H9 (cell line): ENCODE measurements at regions not wholly inside any gene's neighbourhood (a gene's known extent, or its start where the extent isn't known, plus 50 kb on each side); places are given as distances from the start of the nearest gene placed in this dataset.

Experiments used
- DNase-seq: peaks from one replicate; pipeline ENCODE4 v3.0.0-alpha.2; 2017
- H2AFZ ChIP-seq: one replicate; pipeline ENCODE4 v1.6.1; 2013; ENCODE audit warnings: mild to moderate bottlenecking, low read length, control low read depth, moderate library complexity
- H2AK5ac ChIP-seq: 2 replicates; pipeline ENCODE4 v1.6.1; 2013; ENCODE audit warnings: low read length, control low read depth, mixed read lengths; ENCODE audit not compliant: insufficient read length
- H2BK120ac ChIP-seq: one replicate; pipeline ENCODE4 v1.6.1; 2013; ENCODE audit warnings: low read depth, mild to moderate bottlenecking, low read length, control low read depth, inconsistent platforms; ENCODE audit not compliant: poor library complexity, severe bottlenecking
- H2BK12ac ChIP-seq: 2 replicates; pipeline ENCODE4 v1.6.1; 2013; ENCODE audit warnings: low read length, control low read depth, mixed read lengths, low read depth; ENCODE audit not compliant: insufficient read length
- H2BK15ac ChIP-seq: 2 replicates; pipeline ENCODE4 v1.6.1; 2013; ENCODE audit warnings: low read depth, low read length, control low read depth
- H2BK20ac ChIP-seq: one replicate; pipeline ENCODE4 v1.6.1; 2013; ENCODE audit warnings: low read depth, mild to moderate bottlenecking, low read length, control low read depth, inconsistent platforms; ENCODE audit not compliant: poor library complexity, severe bottlenecking
- H2BK5ac ChIP-seq: 2 replicates; pipeline ENCODE4 v1.6.1; 2013; ENCODE audit warnings: low read length, control low read depth, mixed read lengths; ENCODE audit not compliant: insufficient read length
- H3K14ac ChIP-seq: 2 replicates; pipeline ENCODE4 v1.6.1; 2013; ENCODE audit warnings: low read length, control low read depth; ENCODE audit not compliant: insufficient read depth
- H3K18ac ChIP-seq: 2 replicates; pipeline ENCODE4 v1.6.1; 2013; ENCODE audit warnings: low read depth, mild to moderate bottlenecking, mixed read lengths, low read length, control low read depth; ENCODE audit not compliant: insufficient read length
- H3K23ac ChIP-seq: 2 replicates; pipeline ENCODE4 v1.6.1; 2013; ENCODE audit warnings: low read length, control low read depth, mixed read lengths, low read depth; ENCODE audit not compliant: insufficient read length
- H3K23me2 ChIP-seq: 2 replicates; pipeline ENCODE4 v1.6.1; 2013; ENCODE audit warnings: low read depth, mild to moderate bottlenecking, mixed read lengths, low read length, control low read depth; ENCODE audit not compliant: insufficient read length, poor library complexity, severe bottlenecking
- H3K27ac ChIP-seq: 2 replicates; pipeline ENCODE4 v1.5.1; 2013; ENCODE audit warnings: low read length, control low read depth, mixed read lengths, low read depth; ENCODE audit not compliant: insufficient read length
- H3K27me3 ChIP-seq: 2 replicates; pipeline ENCODE4 v1.6.1; 2013; ENCODE audit warnings: low read length, control low read depth, inconsistent platforms; ENCODE audit not compliant: insufficient read depth
- H3K4ac ChIP-seq: 2 replicates; pipeline ENCODE4 v1.6.1; 2013; ENCODE audit warnings: low read depth, mild to moderate bottlenecking, control low read depth, inconsistent platforms, low read length, moderate library complexity
- H3K4me1 ChIP-seq: 2 replicates; pipeline ENCODE4 v1.6.1; 2013; ENCODE audit warnings: low read length, control low read depth, inconsistent platforms; ENCODE audit not compliant: insufficient read depth
- H3K4me2 ChIP-seq: 2 replicates; pipeline ENCODE4 v1.6.1; 2013; ENCODE audit warnings: low read length, control low read depth, mixed read lengths; ENCODE audit not compliant: insufficient read length, insufficient read depth
- H3K56ac ChIP-seq: 2 replicates; pipeline ENCODE4 v1.6.1; 2013; ENCODE audit warnings: low read depth, mild to moderate bottlenecking, mixed read lengths, low read length, control low read depth; ENCODE audit not compliant: insufficient read length
- H3K79me1 ChIP-seq: 2 replicates; pipeline ENCODE4 v1.6.1; 2013; ENCODE audit warnings: low read depth, mild to moderate bottlenecking, moderate library complexity, low read length, control low read depth, inconsistent platforms; ENCODE audit not compliant: insufficient read depth, poor library complexity, severe bottlenecking
- H3K79me2 ChIP-seq: 2 replicates; pipeline ENCODE4 v1.6.1; 2013; ENCODE audit warnings: low read length, control low read depth, inconsistent platforms; ENCODE audit not compliant: insufficient read depth
- H3K9ac ChIP-seq: 2 replicates; pipeline ENCODE4 v1.6.1; 2013; ENCODE audit warnings: low read length, control low read depth, mixed read lengths; ENCODE audit not compliant: insufficient read length; ENCODE audit errors: extremely low read depth
- H3K9me3 ChIP-seq: one replicate; pipeline ENCODE4 v1.6.1; 2013; ENCODE audit warnings: low read depth, low read length, inconsistent platforms; ENCODE audit not compliant: control insufficient read depth
- H3T11ph ChIP-seq: one replicate; pipeline ENCODE4 v1.6.1; 2013; ENCODE audit warnings: mild to moderate bottlenecking, low read length, control low read depth, inconsistent platforms
- H4K20me1 ChIP-seq: one replicate; pipeline ENCODE4 v1.6.1; 2013; ENCODE audit not compliant: control insufficient read depth, insufficient read length, insufficient read depth
- H4K5ac ChIP-seq: 2 replicates; pipeline ENCODE4 v1.6.1; 2013; ENCODE audit warnings: low read depth, mild to moderate bottlenecking, mixed read lengths, low read length, control low read depth; ENCODE audit not compliant: insufficient read length
- H4K8ac ChIP-seq: replicated peaks from 2 replicates; pipeline ENCODE4 v1.6.1; 2013; ENCODE audit warnings: low read length, control low read depth, mixed read lengths, low read depth; ENCODE audit not compliant: insufficient read length
- H4K91ac ChIP-seq: 2 replicates; pipeline ENCODE4 v1.6.1; 2013; ENCODE audit warnings: low read depth, mild to moderate bottlenecking, moderate library complexity, mixed read lengths, low read length, control low read depth; ENCODE audit not compliant: insufficient read length
- H3K27ac Mint-ChIP-seq, 3 experiments: 2 replicates in 2 of 3; 3 replicates in 1 of 3; pipeline ENCODE4 v1.8.0; 2020 to 2021; ENCODE audit warnings: mixed read lengths in 3 of 3, mild to moderate bottlenecking in 1 of 3, moderate library complexity in 1 of 3
- H3K27me3 Mint-ChIP-seq: 2 replicates; pipeline ENCODE4 v1.8.0; 2021; ENCODE audit warnings: low read depth, mild to moderate bottlenecking, moderate library complexity, mixed read lengths
- H3K36me3 Mint-ChIP-seq, 3 experiments: 2 replicates in 2 of 3; 3 replicates in 1 of 3; pipeline ENCODE4 v1.8.0; 2020 to 2021; ENCODE audit warnings: low read depth in 3 of 3, mixed read lengths in 3 of 3; ENCODE audit not compliant: insufficient read depth in 1 of 3
- H3K4me1 Mint-ChIP-seq, 2 experiments: 2 replicates each; pipeline ENCODE4 v1.8.0; 2020; ENCODE audit warnings: mixed read lengths in 2 of 2
- H3K4me3 Mint-ChIP-seq, 2 experiments: 2 replicates in 1 of 2; 3 replicates in 1 of 2; pipeline ENCODE4 v1.8.0; 2020 to 2021; ENCODE audit warnings: mild to moderate bottlenecking in 2 of 2, mixed read lengths in 2 of 2, moderate library complexity in 1 of 2
- H3K9me3 Mint-ChIP-seq, 2 experiments: 2 replicates in 1 of 2; 3 replicates in 1 of 2; pipeline ENCODE4 v1.8.0; 2020; ENCODE audit warnings: mild to moderate bottlenecking in 2 of 2, mixed read lengths in 2 of 2, moderate library complexity in 1 of 2
- WGBS: extraction: QIAGEN DNeasy Blood & Tissue Kit; methylation state at CpG from one replicate; pipeline ENCODE4 v1.1.7; 2013; ENCODE audit warnings: missing lambda C conversion rate, low lambda C conversion rate, mixed read lengths; ENCODE audit not compliant: insufficient read length; ENCODE audit errors: extremely low coverage; 5-methylcytosine and 5-hydroxymethylcytosine counted together
- TF ChIP-seq, protein P1 (sequence below): fragments of 200-600 bp; sonication (generic); conservative IDR thresholded peaks from 3 replicates; pipeline ENCODE4 v1.8.0; 2021; ENCODE audit warnings: antibody characterized with exemption, mild to moderate bottlenecking

DNA sequence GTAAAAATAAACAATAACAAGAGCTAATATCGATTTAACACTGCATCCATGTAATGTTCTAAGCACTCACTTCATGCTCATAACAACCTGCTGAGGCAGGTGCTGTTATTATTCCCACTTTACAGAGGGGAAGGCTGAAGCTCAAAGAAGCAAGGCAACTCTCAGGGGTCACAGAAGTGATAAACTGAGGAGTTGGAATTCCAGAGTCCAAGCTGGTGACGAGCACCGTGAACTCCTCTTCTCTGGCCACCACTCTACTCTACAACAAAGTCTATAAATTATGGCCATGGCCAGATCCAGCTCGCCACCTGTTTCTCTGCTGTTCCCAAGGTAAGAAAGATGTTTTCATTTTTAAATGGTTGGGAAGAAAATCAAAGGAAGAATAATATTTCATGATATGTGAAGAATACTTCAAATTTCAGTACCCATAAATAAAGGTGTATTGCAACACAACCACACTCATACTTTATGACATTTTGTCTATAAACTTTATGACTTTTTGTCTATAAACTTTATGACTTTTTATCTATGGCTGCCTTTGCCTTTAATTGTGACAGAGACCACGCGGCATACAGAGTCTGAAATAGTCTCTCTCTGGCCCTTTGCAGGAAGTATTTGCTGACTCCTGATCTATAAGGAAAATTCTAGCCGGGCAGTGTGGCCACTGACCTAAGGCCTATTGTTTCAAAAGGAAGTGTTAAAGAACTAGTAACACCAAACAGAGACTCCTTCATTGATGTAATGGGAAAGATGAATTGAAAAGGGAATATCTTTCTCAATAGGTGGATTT lies 113.2 kb upstream of the KCNG1 start:
- Histone ChIP-seq H4K8ac (no peak overlapping the region), H3K23me2 (no peaks in the 10 kb centered on the region), H3K56ac (no peak overlapping the region), H3K14ac (no peak overlapping the region), H3K79me2 (no peaks in the 10 kb centered on the region), H3K4me2 (no peak overlapping the region), H4K20me1 (no peaks in the 10 kb centered on the region), H3K79me1 (no peaks in the 10 kb centered on the region), H3T11ph (no peak overlapping the region), H3K23ac (no peak overlapping the region), H2AK5ac (no peak overlapping the region), H3K4me1 (no peaks in the 10 kb centered on the region), H4K5ac (no peak overlapping the region), H2BK15ac (no peak overlapping the region), H2AFZ (no peak overlapping the region), H3K27me3 (no peaks in the 10 kb centered on the region), H3K18ac (no peak overlapping the region), H2BK120ac (no peak overlapping the region), H3K27ac (no peak overlapping the region), H2BK5ac (no peak overlapping the region), H4K91ac (no peak overlapping the region), H3K9ac (no peak overlapping the region), H2BK20ac (no peak overlapping the region), H2BK12ac (no peak overlapping the region), H3K9me3 (no peaks in the 10 kb centered on the region), H3K4ac (no peak overlapping the region)
- no CpG with 5 or more reads among the region's 7 CpGs for WGBS
- Mint-ChIP-seq H3K4me1 (no peaks in the 10 kb centered on the region), H3K9me3 (peaks cover 0 to 2% of the 10 kb centered on the region in 2 experiments; a peak in 2 of 5 replicates), H3K27me3 (no peaks in the 10 kb centered on the region; the same call in 1 of the 2 replicates), H3K4me3 (no peak overlapping the region), H3K36me3 (no peaks in the 10 kb centered on the region), H3K27ac (no peak overlapping the region)
- TF ChIP-seq, protein P1, sequence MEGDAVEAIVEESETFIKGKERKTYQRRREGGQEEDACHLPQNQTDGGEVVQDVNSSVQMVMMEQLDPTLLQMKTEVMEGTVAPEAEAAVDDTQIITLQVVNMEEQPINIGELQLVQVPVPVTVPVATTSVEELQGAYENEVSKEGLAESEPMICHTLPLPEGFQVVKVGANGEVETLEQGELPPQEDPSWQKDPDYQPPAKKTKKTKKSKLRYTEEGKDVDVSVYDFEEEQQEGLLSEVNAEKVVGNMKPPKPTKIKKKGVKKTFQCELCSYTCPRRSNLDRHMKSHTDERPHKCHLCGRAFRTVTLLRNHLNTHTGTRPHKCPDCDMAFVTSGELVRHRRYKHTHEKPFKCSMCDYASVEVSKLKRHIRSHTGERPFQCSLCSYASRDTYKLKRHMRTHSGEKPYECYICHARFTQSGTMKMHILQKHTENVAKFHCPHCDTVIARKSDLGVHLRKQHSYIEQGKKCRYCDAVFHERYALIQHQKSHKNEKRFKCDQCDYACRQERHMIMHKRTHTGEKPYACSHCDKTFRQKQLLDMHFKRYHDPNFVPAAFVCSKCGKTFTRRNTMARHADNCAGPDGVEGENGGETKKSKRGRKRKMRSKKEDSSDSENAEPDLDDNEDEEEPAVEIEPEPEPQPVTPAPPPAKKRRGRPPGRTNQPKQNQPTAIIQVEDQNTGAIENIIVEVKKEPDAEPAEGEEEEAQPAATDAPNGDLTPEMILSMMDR: no peak
- DNase-seq: peak; percentile 4
